ENCODE measurements at regions not wholly inside any gene's neighbourhood (a gene's known extent, or its start where the extent isn't known, plus 50 kb on each side); places are given as distances from the start of the nearest gene placed in this dataset.
"Not testable (repeated sequence)": the region's sequence is repeated elsewhere in the genome, so short reads cannot be mapped to it uniquely, and the experiment has no call there.

- no peak for DNase-seq (ENCODE audit: low read depth in 2 of 2)
Measured at GRCh38 chr7:92916770-92917224, 80.4 kb upstream of the CDK6 start.

- no peak for DNase-seq (ENCODE audit: low read depth in 2 of 2)
Measured at GRCh38 chr7:92915348-92915747, 79.0 kb upstream of the CDK6 start.

- no peak for DNase-seq (ENCODE audit: low read depth in 2 of 2)
Measured at GRCh38 chr7:92914645-92915044, 78.3 kb upstream of the CDK6 start.

- DNase-seq (ENCODE audit: low read depth in 2 of 2), result no peak
Measured at GRCh38 chr7:92913849-92914248, 77.5 kb upstream of the CDK6 start.

GRCh38 chr7:92910976-92911375 is 74.6 kb upstream of the CDK6 start:
- no peak for DNase-seq (ENCODE audit: low read depth in 2 of 2)

GRCh38 chr7:92909686-92910475 is 73.5 kb upstream of the CDK6 start:
- no peak for DNase-seq (ENCODE audit: low read depth in 2 of 2)

GRCh38 chr7:92904244-92905131 is 68.1 kb upstream of the CDK6 start:
- peak; percentile 63 to 76 for DNase-seq (ENCODE audit: low read depth in 2 of 2)

GRCh38 chr7:92898798-92899197 is 62.4 kb upstream of the CDK6 start:
- no peak for DNase-seq (ENCODE audit: low read depth in 2 of 2)

GRCh38 chr7:92894857-92895256 is 58.5 kb upstream of the CDK6 start:
- DNase-seq (ENCODE audit: low read depth in 2 of 2), result not testable (repeated sequence)

GRCh38 chr7:92889081-92889480 is 52.7 kb upstream of the CDK6 start:
- DNase-seq (ENCODE audit: low read depth in 2 of 2), result no peak
